OCI-LY7 (cell line): ENCODE measurements at regions not wholly inside any gene's neighbourhood (a gene's known extent, or its start where the extent isn't known, plus 50 kb on each side); places are given as distances from the start of the nearest gene placed in this dataset.

Experiments used
- EZH2phosphoT487 ChIP-seq: fragments of 200-600 bp; sonication (generic); IDR thresholded peaks from 2 replicates; pipeline ENCODE4 v1.6.1; 2018; ENCODE audit warnings: low read depth, borderline replicate concordance, mild to moderate bottlenecking, mixed run types, antibody characterized with exemption, low read length, moderate library complexity, mixed read lengths
- TF ChIP-seq, protein P1 (sequence below): fragments of 200-600 bp; sonication (generic); conservative IDR thresholded peaks from 2 replicates; pipeline ENCODE4 v1.5.1; 2014; ENCODE audit warnings: mild to moderate bottlenecking, antibody characterized with exemption, low read length, moderate library complexity, mixed read lengths

GRCh38 chr10:121664671-121665070 lies 66.4 kb upstream of the FGFR2 start:
- TF ChIP-seq, protein P1, sequence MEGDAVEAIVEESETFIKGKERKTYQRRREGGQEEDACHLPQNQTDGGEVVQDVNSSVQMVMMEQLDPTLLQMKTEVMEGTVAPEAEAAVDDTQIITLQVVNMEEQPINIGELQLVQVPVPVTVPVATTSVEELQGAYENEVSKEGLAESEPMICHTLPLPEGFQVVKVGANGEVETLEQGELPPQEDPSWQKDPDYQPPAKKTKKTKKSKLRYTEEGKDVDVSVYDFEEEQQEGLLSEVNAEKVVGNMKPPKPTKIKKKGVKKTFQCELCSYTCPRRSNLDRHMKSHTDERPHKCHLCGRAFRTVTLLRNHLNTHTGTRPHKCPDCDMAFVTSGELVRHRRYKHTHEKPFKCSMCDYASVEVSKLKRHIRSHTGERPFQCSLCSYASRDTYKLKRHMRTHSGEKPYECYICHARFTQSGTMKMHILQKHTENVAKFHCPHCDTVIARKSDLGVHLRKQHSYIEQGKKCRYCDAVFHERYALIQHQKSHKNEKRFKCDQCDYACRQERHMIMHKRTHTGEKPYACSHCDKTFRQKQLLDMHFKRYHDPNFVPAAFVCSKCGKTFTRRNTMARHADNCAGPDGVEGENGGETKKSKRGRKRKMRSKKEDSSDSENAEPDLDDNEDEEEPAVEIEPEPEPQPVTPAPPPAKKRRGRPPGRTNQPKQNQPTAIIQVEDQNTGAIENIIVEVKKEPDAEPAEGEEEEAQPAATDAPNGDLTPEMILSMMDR: no peak
- no peak for TF ChIP-seq EZH2phosphoT487
